ENCODE measurements at regions not wholly inside any gene's neighbourhood (a gene's known extent, or its start where the extent isn't known, plus 50 kb on each side); places are given as distances from the start of the nearest gene placed in this dataset.

GRCh38 chr10:20396205-20396604, 500.9 kb downstream of the NEBL start:
- Histone ChIP-seq H3K4me2 (no peak overlapping the region), H3K4me3 (no peak overlapping the region), H3K9me3 (no peaks in the 10 kb centered on the region), H3K4me1 (no peaks in the 10 kb centered on the region), H3K27ac (no peak overlapping the region)
- ChIA-PET POLR2A (no interaction called here), CTCF (interaction anchor here (1.5 kb wide), 1 partner anchor 9 kb away, joined by 3 read pairs; no protein-coding TSS in a partner anchor)
- no peak for DNase-seq (ENCODE audit: low read depth in 1 of 2, low spot score in 1 of 2)
- TF ChIP-seq POLR2A (IDR thresholded peaks at IDR 0.05; ENCODE audit: low read length) (no peak), SMC3 (IDR thresholded peaks at IDR 0.05) (no peak), RCOR1 (IDR thresholded peaks at IDR 0.05; ENCODE audit: low read depth, low read length) (no peak), ATOH8 (CRISPR knock-in tag; IDR thresholded peaks at IDR 0.05; ENCODE audit: low read depth) (no peak), KDM1A (IDR thresholded peaks at IDR 0.05; ENCODE audit: low read depth) (no peak), RNF2 (IDR thresholded peaks at IDR 0.05; ENCODE audit: borderline replicate concordance, low read depth) (no peak), TP53 (CRISPR knock-in tag; IDR thresholded peaks at IDR 0.05) (no peak), USF2 (IDR thresholded peaks at IDR 0.05) (no peak), ELK1 (IDR thresholded peaks at IDR 0.05; ENCODE audit: low read depth, low read length) (no peak), PBX3 (IDR thresholded peaks at IDR 0.05) (no peak), EP300 (IDR thresholded peaks at IDR 0.05) (no peak), NFE2L2 (conservative IDR thresholded peaks at IDR 0.05; ENCODE audit: low read length) (no peak), RARB (CRISPR knock-in tag; IDR thresholded peaks at IDR 0.05) (no peak), E2F6 (IDR thresholded peaks at IDR 0.05; ENCODE audit: borderline replicate concordance, low read depth) (no peak), TFCP2L1 (CRISPR knock-in tag; IDR thresholded peaks at IDR 0.05) (no peak), CTCF (IDR thresholded peaks at IDR 0.05) (no peak), HOXB5 (CRISPR knock-in tag; IDR thresholded peaks at IDR 0.05) (no peak)
- FAIRE-seq: no peak
- no peak for ATAC-seq
- WGBS (ENCODE audit: missing lambda C conversion rate): 18% methylated on average over 4 of the region's 4 CpGs

GRCh38 chr10:20391629-20392028, 505.5 kb downstream of the NEBL start:
- POLR2A ChIA-PET: no interaction called here
- Histone ChIP-seq H3K4me1 (no peaks in the 10 kb centered on the region), H3K9me3 (no peaks in the 10 kb centered on the region), H3K27ac (no peak overlapping the region), H3K4me3 (no peak overlapping the region), H3K4me2 (no peak overlapping the region)
- TF ChIP-seq HOXB13 (CRISPR knock-in tag; IDR thresholded peaks at IDR 0.05; ENCODE audit: low read depth) (no peak), FOXS1 (CRISPR knock-in tag; IDR thresholded peaks at IDR 0.05) (no peak), PBX3 (IDR thresholded peaks at IDR 0.05) (no peak), JUNB (IDR thresholded peaks at IDR 0.05) (no peak), MAFK (IDR thresholded peaks at IDR 0.05; ENCODE audit: partially characterized antibody) (peak; percentile 46), NFE2L2 (conservative IDR thresholded peaks at IDR 0.05; ENCODE audit: low read length) (no peak), SMC3 (IDR thresholded peaks at IDR 0.05) (no peak)
- CTCF ChIA-PET: no interaction called here
- FAIRE-seq: no peak
- DNase-seq (ENCODE audit: low read depth in 1 of 2, low spot score in 1 of 2): no peak
- ATAC-seq: no peak
- 4% methylated on average over 3 of the region's 3 CpGs for WGBS (ENCODE audit: missing lambda C conversion rate)

All from A549 (cell line).